Germinal center (tissue), 1 donor: ENCODE measurements at regions not wholly inside any gene's neighbourhood (a gene's known extent, or its start where the extent isn't known, plus 50 kb on each side); places are given as distances from the start of the nearest gene placed in this dataset.

Source experiments
- DNase-seq: peaks from one replicate; pipeline ENCODE4 v3.0.0; 2012; ENCODE audit warnings: mixed read lengths, low spot score

GRCh38 chr12:75974323-75975187 is 57.0 kb downstream of the PHLDA1 start:
- DNase-seq: no peak

GRCh38 chr12:75971253-75971652 is 60.3 kb downstream of the PHLDA1 start:
- no peak for DNase-seq

GRCh38 chr12:75970310-75970709 is 61.3 kb downstream of the PHLDA1 start:
- DNase-seq: no peak

- no peak for DNase-seq
These were observed 61.8 kb downstream of the PHLDA1 start for GRCh38 chr12:75969768-75970167.

- no peak for DNase-seq
These were observed 65.9 kb downstream of the PHLDA1 start for GRCh38 chr12:75965661-75966060.

- DNase-seq: peak; percentile 39
These were observed 67.4 kb downstream of the PHLDA1 start for GRCh38 chr12:75964150-75964549.

- DNase-seq: no peak
These were observed 69.7 kb downstream of the PHLDA1 start for GRCh38 chr12:75961878-75962277.

GRCh38 chr12:75960954-75961661 is 70.5 kb downstream of the PHLDA1 start:
- no peak for DNase-seq

GRCh38 chr12:75960086-75960910 is 71.3 kb downstream of the PHLDA1 start:
- no peak for DNase-seq

- DNase-seq: no peak
These were observed 72.1 kb downstream of the PHLDA1 start for GRCh38 chr12:75959506-75959905.

- no peak for DNase-seq
These were observed 72.5 kb downstream of the PHLDA1 start for GRCh38 chr12:75959060-75959459.

GRCh38 chr12:75955251-75955650 is 76.3 kb downstream of the PHLDA1 start:
- DNase-seq: no peak

GRCh38 chr12:75954749-75955148 is 76.8 kb downstream of the PHLDA1 start:
- DNase-seq: no peak

GRCh38 chr12:75954041-75954440 is 77.5 kb downstream of the PHLDA1 start:
- DNase-seq: no peak

GRCh38 chr12:75953312-75953906 is 78.2 kb downstream of the PHLDA1 start:
- no peak for DNase-seq

GRCh38 chr12:75951399-75952278 is 79.9 kb downstream of the PHLDA1 start:
- DNase-seq: no peak

GRCh38 chr12:75947156-75947723 is 84.3 kb downstream of the PHLDA1 start:
- DNase-seq: no peak

GRCh38 chr12:75945581-75945980 is 86.0 kb downstream of the PHLDA1 start:
- no peak for DNase-seq

- DNase-seq: no peak
These were observed 86.6 kb downstream of the PHLDA1 start for GRCh38 chr12:75944905-75945432.

GRCh38 chr12:75944097-75944904 is 87.3 kb downstream of the PHLDA1 start:
- no peak for DNase-seq
